Gastrocnemius medialis (tissue), 4 donors: ENCODE measurements at regions not wholly inside any gene's neighbourhood (a gene's known extent, or its start where the extent isn't known, plus 50 kb on each side); places are given as distances from the start of the nearest gene placed in this dataset.

ENCODE experiments used
- ATAC-seq, 2 donors: fragments of 150-250 bp; one replicate each; pipeline ENCODE4 v1.9.1; 2016
- DNase-seq, 2 donors: peaks; one replicate each; pipeline ENCODE4 v3.0.0-alpha.2; 2019
- H3K27ac ChIP-seq, 4 donors: fragments of 200-600 bp; sonication (generic); 1 replicate in 1 of 4; 2 replicates in 3 of 4; pipeline ENCODE4 v1.5.1; 2016 to 2018; ENCODE audit warnings: mild to moderate bottlenecking in 2 of 4, moderate library complexity in 1 of 4
- H3K27me3 ChIP-seq, 3 donors: fragments of 200-600 bp; sonication (generic) in 2 of 3; 1 replicate in 1 of 3; 2 replicates in 2 of 3; pipeline versions ENCODE4 v1.5.1 to v1.6.0; 2016 to 2019; ENCODE audit warnings: mild to moderate bottlenecking in 1 of 3, moderate library complexity in 1 of 3
- H3K36me3 ChIP-seq, 2 donors: fragments of 200-600 bp; sonication (generic) in 1 of 2; one replicate each; pipeline ENCODE4 v1.5.1; 2017 to 2018
- H3K4me1 ChIP-seq, 2 donors: fragments of 200-600 bp; sonication (generic) in 1 of 2; one replicate each; pipeline ENCODE4 v1.5.1; 2016 to 2017; ENCODE audit warnings: mild to moderate bottlenecking in 2 of 2
- H3K4me3 ChIP-seq, 4 donors: fragments of 200-600 bp; sonication (generic) in 3 of 4; 1 replicate in 1 of 4; 2 replicates in 3 of 4; pipeline ENCODE4 v1.5.1; 2016 to 2019; ENCODE audit warnings: mild to moderate bottlenecking in 2 of 4
- H3K9me3 ChIP-seq, 3 donors: fragments of 200-600 bp; sonication (generic) in 2 of 3; 1 replicate in 1 of 3; 2 replicates in 2 of 3; pipeline ENCODE4 v1.5.1; 2016 to 2019
- CTCF ChIP-seq, 5 experiments: fragments of 450-650 bp in 3 of 5; fragments of 200-600 bp in 2 of 5; sonication (generic) in 2 of 5; IDR thresholded peaks in 4 of 5; conservative IDR thresholded peaks in 1 of 5; 1 replicate in 4 of 5; 2 replicates in 1 of 5; pipeline ENCODE4 v1.5.1; 2016 to 2019; ENCODE audit warnings: antibody characterized with exemption in 5 of 5, mild to moderate bottlenecking in 3 of 5, moderate library complexity in 3 of 5
- POLR2A ChIP-seq, 2 donors: fragments of 450-650 bp; IDR thresholded peaks; one replicate each; pipeline ENCODE4 v1.6.1; 2017; ENCODE audit warnings: antibody characterized with exemption in 2 of 2, mild to moderate bottlenecking in 2 of 2, moderate library complexity in 2 of 2
- in situ Hi-C, 4 donors: fragments of 200-750 bp; cut with MboI; loops; one replicate each; pipeline versions ENCODE4 v1.15.0 to v1.8.0; 2017; ENCODE audit warnings: low sequenced_read_pairs in 4 of 4
- intact Hi-C: fragments of 100-400 bp; cut with DNase I; formaldehyde crosslinking; loops from one replicate; pipeline ENCODE4 v1.15.1; 2023; ENCODE audit warnings: low total_unique reads

- in situ Hi-C loops = no loop called here
- intact Hi-C loops = loop anchor here (5.0 kb wide), 1 partner anchor 41 kb away; no protein-coding TSS in a partner anchor
- no peak overlapping the region for H3K4me3 ChIP-seq
- DNase-seq (no peak), ATAC-seq (no peak)
- no peaks in the 10 kb centered on the region for H3K9me3 ChIP-seq
- TF ChIP-seq POLR2A (IDR thresholded peaks at IDR 0.05) (no peak), CTCF (IDR thresholded peaks at IDR 0.05 in 4 of 5, conservative IDR thresholded peaks at IDR 0.05 in 1 of 5) (no peak)
- no peaks in the 10 kb centered on the region for H3K36me3 ChIP-seq
- no peaks in the 10 kb centered on the region for H3K27me3 ChIP-seq
- peaks cover 15 to 16% of the 10 kb centered on the region in 2 donors for H3K4me1 ChIP-seq
- H3K27ac ChIP-seq = no peak overlapping the region
Observed at GRCh38 chr2:18441583-18441982, 118.9 kb downstream of the RDH14 start.

- H3K4me3 ChIP-seq = no peak overlapping the region
- intact Hi-C loops (loop anchor here (5.0 kb wide), 1 partner anchor 42 kb away; no protein-coding TSS in a partner anchor), in situ Hi-C loops (no loop called here)
- DNase-seq (no peak), ATAC-seq (no peak)
- H3K27me3 ChIP-seq = no peaks in the 10 kb centered on the region
- no peaks in the 10 kb centered on the region for H3K36me3 ChIP-seq
- no peaks in the 10 kb centered on the region for H3K9me3 ChIP-seq
- H3K27ac ChIP-seq = peak overlapping the region in 1 of 4 donors; percentile 9
- H3K4me1 ChIP-seq = peaks cover 22% of the 10 kb centered on the region in 2 donors
- TF ChIP-seq POLR2A (IDR thresholded peaks at IDR 0.05) (no peak), CTCF (IDR thresholded peaks at IDR 0.05 in 4 of 5, conservative IDR thresholded peaks at IDR 0.05 in 1 of 5) (no peak)
Observed at GRCh38 chr2:18440777-18441176, 119.7 kb downstream of the RDH14 start.

- no peak for TF ChIP-seq CTCF (IDR thresholded peaks at IDR 0.05 in 4 of 5, conservative IDR thresholded peaks at IDR 0.05 in 1 of 5)
- TF ChIP-seq POLR2A (IDR thresholded peaks at IDR 0.05) = no peak
- in situ Hi-C loops = no loop called here
- peak in 1 of 2 donors; percentile 38 for DNase-seq
Observed at GRCh38 chr2:18440141-18440661, 120.3 kb downstream of the RDH14 start.

GRCh38 chr2:18439716-18440115, 120.7 kb downstream of the RDH14 start:
- H3K4me3 ChIP-seq = no peak overlapping the region
- H3K4me1 ChIP-seq = peaks cover 16 to 17% of the 10 kb centered on the region in 2 donors
- H3K9me3 ChIP-seq = no peaks in the 10 kb centered on the region
- in situ Hi-C loops = no loop called here
- peak overlapping the region in 1 of 4 donors; percentile 11 for H3K27ac ChIP-seq
- no peaks in the 10 kb centered on the region for H3K36me3 ChIP-seq
- no peak for DNase-seq
- TF ChIP-seq POLR2A (IDR thresholded peaks at IDR 0.05) (no peak), CTCF (IDR thresholded peaks at IDR 0.05 in 4 of 5, conservative IDR thresholded peaks at IDR 0.05 in 1 of 5) (no peak)
- ATAC-seq = no peak
- intact Hi-C loops = loop anchor here (5.0 kb wide), 1 partner anchor 43 kb away; no protein-coding TSS in a partner anchor
- H3K27me3 ChIP-seq = no peaks in the 10 kb centered on the region

More at GRCh38 chr2:18440141-18440661, 120.3 kb downstream of the RDH14 start:
- peak; percentile 46 to 55 for ATAC-seq
- Histone ChIP-seq H3K9me3 (no peaks in the 10 kb centered on the region), H3K4me3 (no peak overlapping the region), H3K36me3 (no peaks in the 10 kb centered on the region), H3K27ac (peak overlapping the region in 2 of 4 donors; percentile 9 to 40), H3K27me3 (no peaks in the 10 kb centered on the region), H3K4me1 (peaks cover 19 to 22% of the 10 kb centered on the region in 2 donors)
- intact Hi-C loops = loop anchor here (5.0 kb wide), 1 partner anchor 42 kb away; no protein-coding TSS in a partner anchor
